ENCODE measurements at regions not wholly inside any gene's neighbourhood (a gene's known extent, or its start where the extent isn't known, plus 50 kb on each side); places are given as distances from the start of the nearest gene placed in this dataset.

DNA sequence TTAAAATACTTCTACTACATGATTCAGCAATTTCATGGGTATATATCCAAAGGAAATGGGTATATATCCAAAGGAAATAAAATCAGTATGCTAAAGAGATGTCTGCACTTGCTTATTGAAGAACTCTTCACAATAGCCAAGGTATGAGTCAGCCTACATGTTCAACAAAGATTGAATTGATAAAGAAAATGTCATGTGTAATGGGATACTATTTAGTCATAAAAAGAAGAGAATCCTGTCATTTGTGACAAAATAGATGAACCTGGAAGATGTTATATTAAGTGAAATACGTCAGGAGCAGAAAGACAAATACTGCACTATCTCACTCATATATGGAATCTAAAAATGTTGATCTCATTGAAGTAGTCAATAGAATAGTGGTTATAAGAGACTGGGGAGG, 944.5 kb upstream of the CTNND2 start:
- H3K4me3 ChIP-seq (ENCODE audit: low read depth in 1 of 3, low read length in 3 of 3) = no peak overlapping the region
- H3K4me1 ChIP-seq (ENCODE audit: control insufficient read depth in 3 of 3, insufficient read depth in 2 of 3, low read depth in 1 of 3, low read length in 2 of 3) = no peaks in the 10 kb centered on the region
- H3K27ac ChIP-seq (ENCODE audit: low read depth in 1 of 3, low read length in 2 of 3) = no peak overlapping the region
- H3K27me3 ChIP-seq (ENCODE audit: control insufficient read depth in 3 of 3, insufficient read depth in 3 of 3, low read length in 3 of 3) = no peaks in the 10 kb centered on the region
- H3K36me3 ChIP-seq (ENCODE audit: control insufficient read depth in 3 of 3, insufficient read depth in 2 of 3, low read depth in 1 of 3, low read length in 3 of 3) = no peaks in the 10 kb centered on the region
- peaks cover 0 to 4% of the 10 kb centered on the region in 2 donors for H3K9me3 ChIP-seq (ENCODE audit: control insufficient read depth in 2 of 2, insufficient read depth in 1 of 2, low read depth in 1 of 2, low read length in 1 of 2)
- WGBS, 3 donors = 68 to 75% (median 69%) methylated on average over 1 of the region's 1 CpG
- FAIRE-seq (no peak), DNase-seq (no peak)

DNA sequence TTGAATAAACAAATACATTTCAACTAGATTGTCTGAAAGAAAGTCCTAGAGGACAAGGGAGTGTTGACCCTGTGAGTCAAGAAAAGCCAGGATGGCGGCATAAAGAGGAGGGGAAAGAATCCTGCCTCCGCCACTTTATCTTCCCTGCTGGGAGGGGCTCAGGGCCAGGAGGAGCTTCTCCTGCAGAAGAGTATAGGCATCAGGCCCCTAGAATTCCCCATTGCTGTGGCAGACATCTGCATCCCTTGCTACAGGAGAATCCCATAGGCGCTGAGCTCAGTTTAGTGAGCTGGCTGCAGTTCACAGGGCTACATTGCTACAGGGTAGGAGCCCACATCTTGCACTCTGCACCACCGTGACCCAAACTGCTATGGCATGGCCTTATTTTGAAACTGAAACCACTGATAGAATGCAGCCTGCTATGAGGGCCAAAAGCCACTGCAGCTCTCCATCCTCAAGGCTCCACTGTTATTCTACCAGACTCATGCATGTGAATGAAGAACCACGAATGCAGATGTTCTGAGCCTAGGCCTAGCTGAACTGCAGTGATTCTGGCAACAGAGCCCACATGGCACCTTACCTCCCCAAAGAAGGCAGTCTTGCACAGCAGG, 941.4 kb upstream of the CTNND2 start:
- Histone ChIP-seq H3K27me3 (ENCODE audit: control insufficient read depth in 3 of 3, insufficient read depth in 3 of 3, low read length in 3 of 3) (no peaks in the 10 kb centered on the region), H3K27ac (ENCODE audit: low read depth in 1 of 3, low read length in 2 of 3) (no peak overlapping the region), H3K36me3 (ENCODE audit: control insufficient read depth in 3 of 3, insufficient read depth in 2 of 3, low read depth in 1 of 3, low read length in 3 of 3) (no peaks in the 10 kb centered on the region), H3K9me3 (ENCODE audit: control insufficient read depth in 2 of 2, insufficient read depth in 1 of 2, low read depth in 1 of 2, low read length in 1 of 2) (peaks cover 0 to 4% of the 10 kb centered on the region in 2 donors), H3K4me1 (ENCODE audit: control insufficient read depth in 3 of 3, insufficient read depth in 2 of 3, low read depth in 1 of 3, low read length in 2 of 3) (no peaks in the 10 kb centered on the region), H3K4me3 (ENCODE audit: low read depth in 1 of 3, low read length in 3 of 3) (no peak overlapping the region)
- 64 to 74% (median 73%) methylated on average over 5 of the region's 5 CpGs for WGBS, 3 donors
- no peak for FAIRE-seq
- no peak for DNase-seq

- 59 to 65% (median 63%) methylated on average over 4 of the region's 4 CpGs for WGBS, 3 donors
- no peak for DNase-seq
- Histone ChIP-seq H3K9me3 (ENCODE audit: control insufficient read depth in 2 of 2, insufficient read depth in 1 of 2, low read depth in 1 of 2, low read length in 1 of 2) (peaks cover 0 to 3% of the 10 kb centered on the region in 2 donors), H3K36me3 (ENCODE audit: control insufficient read depth in 3 of 3, insufficient read depth in 2 of 3, low read depth in 1 of 3, low read length in 3 of 3) (no peaks in the 10 kb centered on the region), H3K4me1 (ENCODE audit: control insufficient read depth in 3 of 3, insufficient read depth in 2 of 3, low read depth in 1 of 3, low read length in 2 of 3) (no peaks in the 10 kb centered on the region), H3K4me3 (ENCODE audit: low read depth in 1 of 3, low read length in 3 of 3) (no peak overlapping the region), H3K27ac (ENCODE audit: low read depth in 1 of 3, low read length in 2 of 3) (no peak overlapping the region), H3K27me3 (ENCODE audit: control insufficient read depth in 3 of 3, insufficient read depth in 3 of 3, low read length in 3 of 3) (no peaks in the 10 kb centered on the region)
- FAIRE-seq = no peak
These were observed 936.7 kb upstream of the CTNND2 start for GRCh38 chr5:12840972-12841371.

DNA sequence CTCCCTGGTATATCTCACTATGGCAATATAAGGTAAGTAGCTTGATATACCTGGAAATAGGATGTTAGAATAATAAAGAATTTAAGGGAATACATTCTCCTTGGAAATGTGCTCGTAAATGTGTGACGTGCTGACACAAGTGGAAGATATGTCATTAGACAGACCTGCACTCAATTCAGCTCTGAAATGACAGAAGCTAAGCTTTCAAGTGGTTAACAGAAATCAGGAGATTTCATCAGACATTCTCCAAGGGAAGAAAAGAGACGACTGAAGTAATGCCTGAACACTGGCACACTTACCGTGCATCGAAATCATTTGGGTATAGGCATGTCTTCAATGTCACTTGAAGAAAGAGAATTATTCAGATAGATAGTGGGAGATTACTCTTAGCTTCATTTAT, 933.3 kb upstream of the CTNND2 start:
- DNase-seq = no peak
- no peaks in the 10 kb centered on the region for H3K9me3 ChIP-seq (ENCODE audit: control insufficient read depth in 2 of 2, insufficient read depth in 1 of 2, low read depth in 1 of 2, low read length in 1 of 2)
- no peaks in the 10 kb centered on the region for H3K27me3 ChIP-seq (ENCODE audit: control insufficient read depth in 3 of 3, insufficient read depth in 3 of 3, low read length in 3 of 3)
- H3K36me3 ChIP-seq (ENCODE audit: control insufficient read depth in 3 of 3, insufficient read depth in 2 of 3, low read depth in 1 of 3, low read length in 3 of 3) = no peaks in the 10 kb centered on the region
- H3K27ac ChIP-seq (ENCODE audit: low read depth in 1 of 3, low read length in 2 of 3) = no peak overlapping the region
- no peak for FAIRE-seq
- H3K4me1 ChIP-seq (ENCODE audit: control insufficient read depth in 3 of 3, insufficient read depth in 2 of 3, low read depth in 1 of 3, low read length in 2 of 3) = no peaks in the 10 kb centered on the region
- no peak overlapping the region for H3K4me3 ChIP-seq (ENCODE audit: low read depth in 1 of 3, low read length in 3 of 3)
- WGBS, 3 donors = 82 to 89% (median 87%) methylated on average over 5 of the region's 5 CpGs

DNA sequence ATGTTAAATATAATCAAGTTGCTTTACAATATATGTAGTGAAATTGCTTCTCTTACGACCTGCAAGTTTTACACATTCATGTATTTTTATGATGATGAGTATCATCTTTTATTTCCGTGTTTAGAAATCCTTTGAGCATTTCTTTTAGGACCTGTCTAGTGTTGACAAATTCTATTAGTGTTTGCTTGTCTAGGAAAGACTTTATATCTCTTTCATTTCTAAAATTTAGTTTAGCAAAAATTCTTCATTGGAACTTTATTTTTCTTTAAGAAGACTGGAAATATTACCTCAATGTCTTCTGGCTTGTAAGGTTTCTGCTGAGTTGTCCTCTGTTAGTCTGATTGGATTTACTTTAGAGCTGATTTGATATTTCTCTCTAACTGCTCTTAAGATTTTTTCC, 920.9 kb upstream of the CTNND2 start:
- WGBS, 3 donors = 74 to 85% (median 84%) methylated on average over 2 of the region's 2 CpGs
- no peak overlapping the region for H3K27ac ChIP-seq (ENCODE audit: low read depth in 1 of 3, low read length in 2 of 3)
- FAIRE-seq = no peak
- no peaks in the 10 kb centered on the region for H3K27me3 ChIP-seq (ENCODE audit: control insufficient read depth in 3 of 3, insufficient read depth in 3 of 3, low read length in 3 of 3)
- H3K9me3 ChIP-seq (ENCODE audit: control insufficient read depth in 2 of 2, insufficient read depth in 1 of 2, low read depth in 1 of 2, low read length in 1 of 2) = peaks cover 0 to 7% of the 10 kb centered on the region in 2 donors
- DNase-seq = no peak
- no peaks in the 10 kb centered on the region for H3K36me3 ChIP-seq (ENCODE audit: control insufficient read depth in 3 of 3, insufficient read depth in 2 of 3, low read depth in 1 of 3, low read length in 3 of 3)
- H3K4me3 ChIP-seq (ENCODE audit: low read depth in 1 of 3, low read length in 3 of 3) = no peak overlapping the region
- no peaks in the 10 kb centered on the region for H3K4me1 ChIP-seq (ENCODE audit: control insufficient read depth in 3 of 3, insufficient read depth in 2 of 3, low read depth in 1 of 3, low read length in 2 of 3)

DNA sequence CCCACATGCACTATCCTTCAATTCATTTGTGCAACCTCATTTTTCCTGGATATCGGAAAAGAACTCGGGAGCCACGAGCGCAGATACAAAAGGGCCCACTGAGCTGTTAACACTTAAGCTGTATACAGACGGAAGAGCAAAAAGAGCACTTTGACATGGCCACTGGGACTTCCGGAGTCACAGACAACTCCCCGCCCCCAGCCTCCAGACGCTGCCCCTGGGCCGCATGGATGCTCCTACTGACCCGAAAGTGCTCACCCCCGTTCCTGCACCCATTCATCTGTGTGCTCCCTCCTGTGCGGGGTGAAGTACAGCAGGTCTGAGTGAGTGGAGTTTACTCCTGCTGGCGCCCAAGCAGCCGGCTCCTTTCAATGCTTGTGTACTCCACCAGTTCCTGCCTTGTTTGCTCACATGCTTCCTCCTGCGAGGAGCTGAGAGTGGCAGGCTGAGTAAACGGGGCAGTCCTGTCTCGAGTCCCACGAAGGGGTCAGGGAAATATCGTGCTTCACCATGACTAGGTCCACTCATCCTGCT, 901.0 kb upstream of the CTNND2 start:
- H3K4me3 ChIP-seq (ENCODE audit: low read depth in 1 of 3, low read length in 3 of 3) = no peak overlapping the region
- no peak for FAIRE-seq
- no peak for DNase-seq
- no peaks in the 10 kb centered on the region for H3K9me3 ChIP-seq (ENCODE audit: control insufficient read depth in 2 of 2, insufficient read depth in 1 of 2, low read depth in 1 of 2, low read length in 1 of 2)
- no peak overlapping the region for H3K27ac ChIP-seq (ENCODE audit: low read depth in 1 of 3, low read length in 2 of 3)
- no peaks in the 10 kb centered on the region for H3K36me3 ChIP-seq (ENCODE audit: control insufficient read depth in 3 of 3, insufficient read depth in 2 of 3, low read depth in 1 of 3, low read length in 3 of 3)
- no peaks in the 10 kb centered on the region for H3K27me3 ChIP-seq (ENCODE audit: control insufficient read depth in 3 of 3, insufficient read depth in 3 of 3, low read length in 3 of 3)
- H3K4me1 ChIP-seq (ENCODE audit: control insufficient read depth in 3 of 3, insufficient read depth in 2 of 3, low read depth in 1 of 3, low read length in 2 of 3) = no peaks in the 10 kb centered on the region
- 69 to 77% (median 72%) methylated on average over 19 of the region's 19 CpGs for WGBS, 3 donors

DNA sequence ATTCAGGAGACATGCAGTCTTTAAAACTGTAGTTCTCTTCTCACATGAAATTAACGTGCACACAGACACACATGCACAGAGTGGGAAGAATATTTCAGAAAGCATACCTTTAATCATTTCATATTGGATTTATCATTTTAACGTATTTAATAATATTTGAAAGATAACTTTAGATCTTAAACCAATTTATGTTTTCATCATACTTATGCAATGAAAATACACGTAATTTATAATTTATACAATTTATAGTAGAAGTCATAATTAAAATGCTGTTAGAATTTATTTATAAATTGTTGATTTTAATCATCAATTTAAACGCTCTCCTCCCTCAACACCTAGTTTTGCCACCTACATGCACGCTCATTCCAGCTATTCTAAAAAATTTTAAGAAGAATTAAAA, 894.9 kb upstream of the CTNND2 start:
- Histone ChIP-seq H3K9me3 (ENCODE audit: control insufficient read depth in 2 of 2, insufficient read depth in 1 of 2, low read depth in 1 of 2, low read length in 1 of 2) (peaks cover 0 to 16% of the 10 kb centered on the region in 2 donors), H3K4me1 (ENCODE audit: control insufficient read depth in 3 of 3, insufficient read depth in 2 of 3, low read depth in 1 of 3, low read length in 2 of 3) (no peaks in the 10 kb centered on the region), H3K4me3 (ENCODE audit: low read depth in 1 of 3, low read length in 3 of 3) (no peak overlapping the region), H3K27ac (ENCODE audit: low read depth in 1 of 3, low read length in 2 of 3) (no peak overlapping the region), H3K36me3 (ENCODE audit: control insufficient read depth in 3 of 3, insufficient read depth in 2 of 3, low read depth in 1 of 3, low read length in 3 of 3) (no peaks in the 10 kb centered on the region), H3K27me3 (ENCODE audit: control insufficient read depth in 3 of 3, insufficient read depth in 3 of 3, low read length in 3 of 3) (no peaks in the 10 kb centered on the region)
- FAIRE-seq (no peak), DNase-seq (no peak)
- WGBS, 3 donors = 82 to 84% (median 83%) methylated on average over 5 of the region's 5 CpGs

GRCh38 chr5:12795333-12795663, 891.1 kb upstream of the CTNND2 start:
- Histone ChIP-seq H3K27ac (ENCODE audit: low read depth in 1 of 3, low read length in 2 of 3) (no peak overlapping the region), H3K9me3 (ENCODE audit: control insufficient read depth in 2 of 2, insufficient read depth in 1 of 2, low read depth in 1 of 2, low read length in 1 of 2) (peaks cover 0 to 16% of the 10 kb centered on the region in 2 donors), H3K4me3 (ENCODE audit: low read depth in 1 of 3, low read length in 3 of 3) (no peak overlapping the region), H3K27me3 (ENCODE audit: control insufficient read depth in 3 of 3, insufficient read depth in 3 of 3, low read length in 3 of 3) (no peaks in the 10 kb centered on the region), H3K4me1 (ENCODE audit: control insufficient read depth in 3 of 3, insufficient read depth in 2 of 3, low read depth in 1 of 3, low read length in 2 of 3) (no peaks in the 10 kb centered on the region), H3K36me3 (ENCODE audit: control insufficient read depth in 3 of 3, insufficient read depth in 2 of 3, low read depth in 1 of 3, low read length in 3 of 3) (no peaks in the 10 kb centered on the region)
- DNase-seq (no peak), FAIRE-seq (no peak)
- WGBS, 3 donors = 92 to 96% (median 92%) methylated on average over 19 of the region's 19 CpGs

All from small intestine (tissue), 7 donors.